Spleen (tissue), 7 donors: ENCODE measurements at regions not wholly inside any gene's neighbourhood (a gene's known extent, or its start where the extent isn't known, plus 50 kb on each side); places are given as distances from the start of the nearest gene placed in this dataset.

Experiments used
- POLR2A ChIP-seq, 3 donors: fragments of 450-650 bp; IDR thresholded peaks; one replicate each; pipeline ENCODE4 v1.5.1; 2017; ENCODE audit warnings: antibody characterized with exemption in 3 of 3, mild to moderate bottlenecking in 1 of 3
- TF ChIP-seq, protein P1 (sequence below), 11 experiments: fragments of 200-600 bp in 7 of 11; fragments of 450-650 bp in 4 of 11; sonication (generic) in 4 of 11; IDR thresholded peaks in 8 of 11; conservative IDR thresholded peaks in 3 of 11; 1 replicate in 7 of 11; 2 replicates in 4 of 11; pipeline versions ENCODE4 v1.4.0 to v1.8.0; 2016 to 2021; ENCODE audit warnings: antibody characterized with exemption in 11 of 11, inconsistent platforms in 4 of 11, mild to moderate bottlenecking in 1 of 11
- donor health status: DM: no; HTN: no; CAD: no; lungs with moderate emphysema.
- donor health status: DM: no; HTN: no; CAD: no.
- donor health status: DM: no; HTN: no; CAD: no.

- no peak for TF ChIP-seq POLR2A (IDR thresholded peaks at IDR 0.05)
- TF ChIP-seq, protein P1, sequence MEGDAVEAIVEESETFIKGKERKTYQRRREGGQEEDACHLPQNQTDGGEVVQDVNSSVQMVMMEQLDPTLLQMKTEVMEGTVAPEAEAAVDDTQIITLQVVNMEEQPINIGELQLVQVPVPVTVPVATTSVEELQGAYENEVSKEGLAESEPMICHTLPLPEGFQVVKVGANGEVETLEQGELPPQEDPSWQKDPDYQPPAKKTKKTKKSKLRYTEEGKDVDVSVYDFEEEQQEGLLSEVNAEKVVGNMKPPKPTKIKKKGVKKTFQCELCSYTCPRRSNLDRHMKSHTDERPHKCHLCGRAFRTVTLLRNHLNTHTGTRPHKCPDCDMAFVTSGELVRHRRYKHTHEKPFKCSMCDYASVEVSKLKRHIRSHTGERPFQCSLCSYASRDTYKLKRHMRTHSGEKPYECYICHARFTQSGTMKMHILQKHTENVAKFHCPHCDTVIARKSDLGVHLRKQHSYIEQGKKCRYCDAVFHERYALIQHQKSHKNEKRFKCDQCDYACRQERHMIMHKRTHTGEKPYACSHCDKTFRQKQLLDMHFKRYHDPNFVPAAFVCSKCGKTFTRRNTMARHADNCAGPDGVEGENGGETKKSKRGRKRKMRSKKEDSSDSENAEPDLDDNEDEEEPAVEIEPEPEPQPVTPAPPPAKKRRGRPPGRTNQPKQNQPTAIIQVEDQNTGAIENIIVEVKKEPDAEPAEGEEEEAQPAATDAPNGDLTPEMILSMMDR (IDR thresholded peaks at IDR 0.05 in 8 of 11, conservative IDR thresholded peaks at IDR 0.05 in 3 of 11): no peak
Observed at GRCh38 chr1:14372526-14372925, 226.0 kb upstream of the KAZN start.
